ENCODE measurements at regions not wholly inside any gene's neighbourhood (a gene's known extent, or its start where the extent isn't known, plus 50 kb on each side); places are given as distances from the start of the nearest gene placed in this dataset.
"Not testable (repeated sequence)": the region's sequence is repeated elsewhere in the genome, so short reads cannot be mapped to it uniquely, and the experiment has no call there.

DNA sequence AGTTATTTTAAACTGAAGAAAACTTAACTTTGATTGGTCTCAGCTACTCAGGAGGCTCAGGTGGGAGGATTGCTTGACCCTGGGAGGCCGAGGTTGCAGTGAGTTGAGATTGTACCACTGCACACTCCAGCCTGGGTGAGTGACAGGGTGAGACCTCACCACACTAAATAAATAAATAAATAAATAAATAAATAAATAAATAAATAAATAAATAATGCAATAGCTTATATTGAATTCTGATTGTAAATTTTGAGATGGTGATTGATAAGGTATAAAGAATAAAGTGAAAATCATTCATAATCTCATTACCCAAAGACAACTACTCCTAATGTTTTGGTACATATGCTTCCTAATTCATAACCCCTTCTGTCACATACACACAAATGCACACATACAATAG lies 58.1 kb downstream of the TUBA3C start:
- no peaks in the 10 kb centered on the region for H3K36me3 ChIP-seq (ENCODE audit: control insufficient read depth in 2 of 2, insufficient read depth in 2 of 2, low read length in 1 of 2)
- no peak overlapping the region for H3K4me3 ChIP-seq (ENCODE audit: low read length in 2 of 2)
- DNase-seq (ENCODE audit: low read depth in 6 of 9, low spot score in 9 of 9), result no peak
- 80% methylated on average over 1 of the region's 1 CpG for WGBS
- H3K27ac ChIP-seq (ENCODE audit: low read depth in 1 of 2, low read length in 1 of 2), result no peak overlapping the region
- peaks cover 1 to 9% of the 10 kb centered on the region in 2 donors for H3K9me3 ChIP-seq (ENCODE audit: control insufficient read depth in 2 of 2, insufficient read depth in 1 of 2, low read length in 1 of 2)
- H3K4me1 ChIP-seq (ENCODE audit: control insufficient read depth in 2 of 2, insufficient read depth in 2 of 2, low read length in 2 of 2), result no peaks in the 10 kb centered on the region
- no peaks in the 10 kb centered on the region for H3K27me3 ChIP-seq (ENCODE audit: control insufficient read depth in 2 of 2, insufficient read depth in 1 of 2, low read length in 1 of 2)

DNA sequence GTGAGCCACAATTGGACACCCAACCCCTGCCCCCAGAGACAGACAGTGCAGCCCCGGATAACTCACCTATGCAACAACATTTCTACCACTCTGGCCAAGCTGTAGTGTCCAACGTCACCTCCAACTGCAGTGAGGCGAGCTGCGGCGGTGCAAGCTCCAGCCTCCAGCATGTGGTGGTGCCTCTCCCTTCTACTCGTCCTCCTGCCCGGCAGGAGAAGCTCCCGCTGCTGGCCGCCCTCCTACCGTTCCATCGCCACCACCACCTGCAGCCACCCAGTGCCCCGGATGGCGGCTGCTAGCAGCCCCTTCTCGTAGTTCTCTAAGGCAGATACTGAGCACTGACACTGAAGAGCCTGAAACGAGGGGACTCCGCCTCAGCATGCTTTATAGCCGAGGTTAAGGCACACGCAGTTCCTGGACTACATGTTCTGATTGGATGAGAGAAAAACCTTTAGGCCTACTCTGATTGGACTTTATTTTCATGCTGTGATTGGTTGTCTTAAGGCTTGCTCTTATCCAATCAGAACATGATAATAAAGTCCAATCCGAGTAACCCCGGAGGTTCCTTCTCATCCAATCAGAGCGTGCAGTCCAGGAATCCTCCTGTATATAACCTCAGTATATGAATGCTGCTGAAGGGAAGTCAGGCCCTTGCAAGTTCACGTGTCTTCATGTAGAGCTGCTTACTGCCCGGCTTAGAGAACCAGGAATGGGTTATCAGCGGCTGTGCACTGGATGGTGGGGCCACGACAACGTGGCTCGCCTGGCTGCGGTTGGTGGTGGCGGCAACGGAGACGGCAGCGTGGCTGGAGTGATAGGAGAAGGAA lies 63.5 kb downstream of the TUBA3C start:
- H3K4me3 ChIP-seq (ENCODE audit: low read length in 2 of 2), result no peak overlapping the region
- H3K9me3 ChIP-seq (ENCODE audit: control insufficient read depth in 2 of 2, insufficient read depth in 1 of 2, low read length in 1 of 2), result peaks cover 4 to 30% of the 10 kb centered on the region in 2 donors
- no peaks in the 10 kb centered on the region for H3K36me3 ChIP-seq (ENCODE audit: control insufficient read depth in 2 of 2, insufficient read depth in 2 of 2, low read length in 1 of 2)
- no peaks in the 10 kb centered on the region for H3K4me1 ChIP-seq (ENCODE audit: control insufficient read depth in 2 of 2, insufficient read depth in 2 of 2, low read length in 2 of 2)
- no peak overlapping the region for H3K27ac ChIP-seq (ENCODE audit: low read depth in 1 of 2, low read length in 1 of 2)
- H3K27me3 ChIP-seq (ENCODE audit: control insufficient read depth in 2 of 2, insufficient read depth in 1 of 2, low read length in 1 of 2), result no peaks in the 10 kb centered on the region
- WGBS, result 93% methylated on average over 32 of the region's 32 CpGs
- no peak for DNase-seq (ENCODE audit: low read depth in 6 of 9, low spot score in 9 of 9)

DNA sequence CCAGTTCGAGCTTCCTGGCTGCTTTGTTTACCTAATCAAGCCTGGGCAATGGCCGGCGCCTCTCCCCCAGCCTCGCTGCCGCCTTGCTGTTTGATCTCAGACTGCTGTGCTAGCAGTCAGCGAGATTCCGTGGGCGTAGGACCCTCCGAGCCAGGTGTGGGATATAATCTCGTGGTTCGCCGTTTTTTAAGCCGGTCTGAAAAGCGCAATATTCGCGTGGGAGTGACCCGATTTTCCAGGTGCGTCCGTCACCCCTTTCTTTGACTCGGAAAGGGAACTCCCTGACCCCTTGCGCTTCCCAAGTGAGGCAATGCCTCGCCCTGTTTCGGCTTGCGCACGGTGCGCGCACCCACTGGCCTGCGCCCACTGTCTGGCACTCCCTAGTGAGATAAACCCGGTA lies 72.4 kb downstream of the TUBA3C start:
- DNase-seq (ENCODE audit: low read depth in 6 of 9, low spot score in 9 of 9); H3K27ac ChIP-seq (ENCODE audit: low read depth in 1 of 2, low read length in 1 of 2); H3K36me3 ChIP-seq (ENCODE audit: control insufficient read depth in 2 of 2, insufficient read depth in 2 of 2, low read length in 1 of 2); H3K27me3 ChIP-seq (ENCODE audit: control insufficient read depth in 2 of 2, insufficient read depth in 1 of 2, low read length in 1 of 2); H3K4me3 ChIP-seq (ENCODE audit: low read length in 2 of 2); H3K4me1 ChIP-seq (ENCODE audit: control insufficient read depth in 2 of 2, insufficient read depth in 2 of 2, low read length in 2 of 2): not testable (repeated sequence)
- WGBS, result 60% methylated on average over 29 of the region's 29 CpGs
- peaks cover 0 to 11% of the 10 kb centered on the region in 2 donors for H3K9me3 ChIP-seq (ENCODE audit: control insufficient read depth in 2 of 2, insufficient read depth in 1 of 2, low read length in 1 of 2)

DNA sequence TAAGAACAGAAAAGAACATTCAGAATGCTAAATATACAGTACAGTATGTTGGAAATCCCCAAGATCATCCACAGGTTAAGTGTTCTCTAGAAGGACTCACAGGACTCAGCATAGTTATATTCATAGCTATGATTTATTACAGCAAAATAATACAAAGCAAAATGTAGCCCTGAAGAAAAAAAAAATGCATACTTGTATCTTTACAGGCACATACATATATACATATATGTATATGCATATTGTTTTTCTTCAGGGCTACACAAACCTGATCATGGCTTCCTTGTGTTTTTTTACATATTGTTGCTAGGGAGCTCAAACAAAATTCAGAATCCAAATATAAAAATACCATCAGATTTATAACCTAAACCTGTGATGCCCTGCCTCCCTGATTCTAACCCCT lies 78.5 kb downstream of the TUBA3C start:
- Histone ChIP-seq H3K27me3 (ENCODE audit: control insufficient read depth in 2 of 2, insufficient read depth in 1 of 2, low read length in 1 of 2) (no peaks in the 10 kb centered on the region), H3K4me3 (ENCODE audit: low read length in 2 of 2) (no peak overlapping the region), H3K4me1 (ENCODE audit: control insufficient read depth in 2 of 2, insufficient read depth in 2 of 2, low read length in 2 of 2) (no peaks in the 10 kb centered on the region), H3K27ac (ENCODE audit: low read depth in 1 of 2, low read length in 1 of 2) (no peak overlapping the region), H3K9me3 (ENCODE audit: control insufficient read depth in 2 of 2, insufficient read depth in 1 of 2, low read length in 1 of 2) (peaks cover 0 to 3% of the 10 kb centered on the region in 2 donors), H3K36me3 (ENCODE audit: control insufficient read depth in 2 of 2, insufficient read depth in 2 of 2, low read length in 1 of 2) (no peaks in the 10 kb centered on the region)
- no peak for DNase-seq (ENCODE audit: low read depth in 6 of 9, low spot score in 9 of 9)

DNA sequence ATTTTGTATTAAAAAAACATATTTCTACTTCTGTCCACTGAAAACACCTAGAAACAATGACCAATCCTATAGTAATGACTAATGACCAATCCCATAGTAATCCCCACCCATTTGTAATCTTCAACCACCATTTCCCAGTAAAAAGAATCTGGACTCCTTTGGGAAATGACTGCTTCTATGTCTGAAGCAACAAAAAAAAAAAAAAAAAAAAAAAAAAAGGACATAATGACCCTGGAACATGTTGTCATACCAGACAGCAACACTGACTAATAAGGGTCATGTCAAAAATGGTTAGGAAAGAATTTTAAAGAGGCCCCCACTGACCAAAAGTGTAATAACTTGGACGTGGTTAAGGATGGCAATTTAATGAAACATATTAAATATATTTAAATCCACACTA lies 88.3 kb downstream of the TUBA3C start:
- WGBS, result 47% methylated on average over 1 of the region's 1 CpG

DNA sequence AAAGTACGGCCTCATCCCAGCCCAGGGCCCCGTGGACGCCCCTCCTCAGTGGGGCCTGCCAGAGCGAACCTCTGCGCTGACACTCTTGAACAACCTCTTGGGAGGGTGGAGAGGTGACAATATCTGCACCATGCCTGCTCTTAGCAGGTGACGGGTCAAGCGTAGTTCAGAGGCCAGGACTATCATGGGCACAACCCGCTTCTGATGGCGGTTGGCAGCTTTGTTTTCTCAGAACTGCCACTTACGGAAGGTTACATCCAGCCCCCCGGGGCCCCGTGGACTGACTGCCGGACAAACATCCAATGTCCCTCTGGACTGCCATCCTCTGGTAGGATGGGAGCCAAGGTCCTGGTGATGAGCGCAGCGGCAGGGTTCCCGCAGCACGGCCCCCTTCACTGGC lies 91.1 kb downstream of the TUBA3C start:
- Histone ChIP-seq H3K27me3 (ENCODE audit: control insufficient read depth in 2 of 2, insufficient read depth in 1 of 2, low read length in 1 of 2) (no peaks in the 10 kb centered on the region), H3K36me3 (ENCODE audit: control insufficient read depth in 2 of 2, insufficient read depth in 2 of 2, low read length in 1 of 2) (no peaks in the 10 kb centered on the region), H3K27ac (ENCODE audit: low read depth in 1 of 2, low read length in 1 of 2) (no peak overlapping the region), H3K9me3 (ENCODE audit: control insufficient read depth in 2 of 2, insufficient read depth in 1 of 2, low read length in 1 of 2) (peaks cover 4 to 52% of the 10 kb centered on the region in 2 donors), H3K4me1 (ENCODE audit: control insufficient read depth in 2 of 2, insufficient read depth in 2 of 2, low read length in 2 of 2) (no peaks in the 10 kb centered on the region), H3K4me3 (ENCODE audit: low read length in 2 of 2) (no peak overlapping the region)
- WGBS, result 96% methylated on average over 17 of the region's 17 CpGs
- no peak for DNase-seq (ENCODE audit: low read depth in 6 of 9, low spot score in 9 of 9)

More for the DNA sequence above, 88.3 kb downstream of the TUBA3C start:
- Histone ChIP-seq H3K27me3 (ENCODE audit: control insufficient read depth in 2 of 2, insufficient read depth in 1 of 2, low read length in 1 of 2) (no peaks in the 10 kb centered on the region), H3K9me3 (ENCODE audit: control insufficient read depth in 2 of 2, insufficient read depth in 1 of 2, low read length in 1 of 2) (peaks cover 4 to 39% of the 10 kb centered on the region in 2 donors), H3K36me3 (ENCODE audit: control insufficient read depth in 2 of 2, insufficient read depth in 2 of 2, low read length in 1 of 2) (no peaks in the 10 kb centered on the region), H3K4me3 (ENCODE audit: low read length in 2 of 2) (no peak overlapping the region), H3K4me1 (ENCODE audit: control insufficient read depth in 2 of 2, insufficient read depth in 2 of 2, low read length in 2 of 2) (no peaks in the 10 kb centered on the region), H3K27ac (ENCODE audit: low read depth in 1 of 2, low read length in 1 of 2) (no peak overlapping the region)
- no peak for DNase-seq (ENCODE audit: low read depth in 6 of 9, low spot score in 9 of 9)

DNA sequence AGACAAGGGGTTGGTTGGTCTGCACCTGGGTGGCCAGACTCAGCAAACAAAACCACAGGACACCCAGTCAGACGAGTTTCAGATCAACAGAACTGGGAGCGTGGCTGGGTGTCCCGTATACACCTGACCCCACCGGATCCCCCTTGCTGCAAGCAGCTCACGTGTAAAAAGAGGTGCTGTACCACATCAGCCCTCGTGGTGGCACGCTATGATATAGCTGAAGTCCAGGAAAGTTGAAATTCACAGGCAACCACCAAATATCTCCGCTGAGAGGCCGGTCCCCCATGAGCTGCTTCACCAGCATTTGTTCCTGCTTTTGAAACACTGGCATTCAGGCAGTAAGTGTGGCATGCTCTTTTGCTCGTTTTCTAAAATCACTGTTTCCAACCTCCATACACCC lies 92.3 kb downstream of the TUBA3C start:
- Histone ChIP-seq H3K4me3 (ENCODE audit: low read length in 2 of 2) (no peak overlapping the region), H3K27ac (ENCODE audit: low read depth in 1 of 2, low read length in 1 of 2) (no peak overlapping the region), H3K27me3 (ENCODE audit: control insufficient read depth in 2 of 2, insufficient read depth in 1 of 2, low read length in 1 of 2) (no peaks in the 10 kb centered on the region), H3K9me3 (ENCODE audit: control insufficient read depth in 2 of 2, insufficient read depth in 1 of 2, low read length in 1 of 2) (peaks cover 4 to 54% of the 10 kb centered on the region in 2 donors), H3K36me3 (ENCODE audit: control insufficient read depth in 2 of 2, insufficient read depth in 2 of 2, low read length in 1 of 2) (no peaks in the 10 kb centered on the region), H3K4me1 (ENCODE audit: control insufficient read depth in 2 of 2, insufficient read depth in 2 of 2, low read length in 2 of 2) (no peaks in the 10 kb centered on the region)
- no peak for DNase-seq (ENCODE audit: low read depth in 6 of 9, low spot score in 9 of 9)
- WGBS, result 60% methylated on average over 10 of the region's 10 CpGs

DNA sequence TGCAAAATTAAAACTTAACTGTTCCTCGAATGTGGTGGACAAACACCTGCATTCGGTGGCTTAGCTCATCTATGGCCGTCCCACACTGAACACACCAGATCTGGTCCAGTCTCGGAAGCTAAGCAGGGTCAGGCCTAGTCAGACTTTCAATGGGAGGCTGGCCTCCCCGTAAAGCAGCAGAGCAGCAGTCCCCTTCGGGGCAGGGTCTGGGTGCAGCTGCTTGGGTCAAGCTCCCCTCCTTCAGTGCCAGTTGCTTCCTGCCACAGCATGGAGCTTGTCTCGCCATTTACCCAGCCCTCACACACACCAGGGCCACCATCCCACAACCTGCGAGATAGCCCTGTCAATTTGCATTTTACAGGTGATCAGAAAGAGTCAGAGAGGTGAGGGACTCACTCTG lies 93.2 kb downstream of the TUBA3C start:
- H3K9me3 ChIP-seq (ENCODE audit: control insufficient read depth in 2 of 2, insufficient read depth in 1 of 2, low read length in 1 of 2), result peaks cover 4 to 60% of the 10 kb centered on the region in 2 donors
- H3K4me3 ChIP-seq (ENCODE audit: low read length in 2 of 2), result no peak overlapping the region
- no peak overlapping the region for H3K27ac ChIP-seq (ENCODE audit: low read depth in 1 of 2, low read length in 1 of 2)
- no peaks in the 10 kb centered on the region for H3K36me3 ChIP-seq (ENCODE audit: control insufficient read depth in 2 of 2, insufficient read depth in 2 of 2, low read length in 1 of 2)
- no peaks in the 10 kb centered on the region for H3K27me3 ChIP-seq (ENCODE audit: control insufficient read depth in 2 of 2, insufficient read depth in 1 of 2, low read length in 1 of 2)
- DNase-seq (ENCODE audit: low read depth in 6 of 9, low spot score in 9 of 9), result no peak
- H3K4me1 ChIP-seq (ENCODE audit: control insufficient read depth in 2 of 2, insufficient read depth in 2 of 2, low read length in 2 of 2), result no peaks in the 10 kb centered on the region
- WGBS, result 85% methylated on average over 8 of the region's 8 CpGs

DNA sequence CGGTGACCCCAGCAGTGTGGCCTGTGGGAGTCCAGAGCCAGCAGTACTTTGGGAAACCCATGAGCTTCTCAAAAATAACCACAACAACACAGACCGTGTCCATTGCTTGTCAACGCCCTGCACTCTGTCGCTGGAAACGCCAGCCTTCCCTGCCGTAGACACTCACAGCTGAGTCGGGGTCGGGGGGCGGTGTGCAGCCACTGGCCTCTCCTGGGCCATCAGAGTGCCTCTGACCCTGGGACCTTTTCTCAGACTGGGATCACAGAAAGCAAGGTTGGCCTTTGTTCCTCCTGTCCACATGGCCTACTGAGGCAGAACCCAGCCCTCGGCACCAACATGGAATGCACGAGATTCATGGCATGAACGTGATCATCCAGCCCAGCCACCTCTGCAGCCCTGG lies 95.7 kb downstream of the TUBA3C start:
- no peak overlapping the region for H3K27ac ChIP-seq (ENCODE audit: low read depth in 1 of 2, low read length in 1 of 2)
- no peaks in the 10 kb centered on the region for H3K4me1 ChIP-seq (ENCODE audit: control insufficient read depth in 2 of 2, insufficient read depth in 2 of 2, low read length in 2 of 2)
- 96% methylated on average over 12 of the region's 12 CpGs for WGBS
- H3K4me3 ChIP-seq (ENCODE audit: low read length in 2 of 2), result no peak overlapping the region
- peaks cover 4 to 58% of the 10 kb centered on the region in 2 donors for H3K9me3 ChIP-seq (ENCODE audit: control insufficient read depth in 2 of 2, insufficient read depth in 1 of 2, low read length in 1 of 2)
- no peak for DNase-seq (ENCODE audit: low read depth in 6 of 9, low spot score in 9 of 9)
- no peaks in the 10 kb centered on the region for H3K27me3 ChIP-seq (ENCODE audit: control insufficient read depth in 2 of 2, insufficient read depth in 1 of 2, low read length in 1 of 2)
- H3K36me3 ChIP-seq (ENCODE audit: control insufficient read depth in 2 of 2, insufficient read depth in 2 of 2, low read length in 1 of 2), result no peaks in the 10 kb centered on the region

Data from thymus (tissue), 11 donors.